Kidney epithelial cell (primary cell): ENCODE measurements at regions not wholly inside any gene's neighbourhood (a gene's known extent, or its start where the extent isn't known, plus 50 kb on each side); places are given as distances from the start of the nearest gene placed in this dataset.

ENCODE experiments used
- DNase-seq: peaks from one replicate; pipeline ENCODE4 v3.0.0-alpha.2; 2010; ENCODE audit warnings: low read depth
- H3K27me3 ChIP-seq: 2 replicates; pipeline ENCODE4 v1.6.0; 2011; ENCODE audit warnings: low read length; ENCODE audit not compliant: control insufficient read depth, insufficient read depth
- H3K36me3 ChIP-seq: 2 replicates; pipeline ENCODE4 v1.5.1; 2011; ENCODE audit warnings: low read length; ENCODE audit not compliant: control insufficient read depth, insufficient read depth
- H3K4me3 ChIP-seq: 2 replicates; pipeline ENCODE4 v1.5.1; 2011; ENCODE audit warnings: low read depth, mild to moderate bottlenecking, control low read depth, low read length
- TF ChIP-seq, protein P1 (sequence below): IDR thresholded peaks from 2 replicates; pipeline ENCODE4 v1.5.1; 2011; ENCODE audit warnings: mild to moderate bottlenecking, moderate library complexity, low read length, control low read depth, inconsistent platforms; ENCODE audit not compliant: insufficient read depth, poor library complexity, severe bottlenecking

DNA sequence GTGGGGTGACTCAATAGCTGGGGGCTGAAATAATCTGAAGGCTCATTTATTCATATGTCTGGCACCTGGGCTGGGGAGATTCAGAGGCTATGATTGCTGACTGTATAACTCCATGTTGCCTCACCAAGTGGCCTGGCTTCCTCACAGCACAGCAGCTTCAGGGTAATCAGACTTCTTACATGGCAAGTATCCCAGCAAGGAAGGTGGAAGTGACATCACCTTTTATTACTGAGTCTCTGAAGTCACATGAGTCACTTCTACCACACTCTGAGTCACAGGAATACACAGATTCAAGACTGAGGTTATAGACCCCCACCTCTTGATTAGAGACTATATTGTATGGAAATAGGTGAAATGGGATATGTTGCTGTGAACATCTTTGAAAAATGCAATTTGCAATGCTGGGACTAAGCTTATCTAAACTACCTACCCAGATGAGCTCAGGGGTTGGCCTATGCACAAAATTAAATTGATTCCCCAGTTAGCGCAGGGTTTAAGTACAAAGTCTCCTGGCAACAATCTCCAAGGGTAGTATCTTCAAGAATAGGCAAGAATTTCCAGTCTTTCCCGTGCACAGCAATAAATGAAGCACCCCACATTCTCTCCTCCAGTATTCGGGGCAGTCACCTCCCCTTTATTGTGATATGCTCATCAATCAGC lies 553.1 kb downstream of the LRRC70 start:
- Histone ChIP-seq H3K27me3 (no peaks in the 10 kb centered on the region), H3K4me3 (no peak overlapping the region), H3K36me3 (no peaks in the 10 kb centered on the region)
- TF ChIP-seq, protein P1, sequence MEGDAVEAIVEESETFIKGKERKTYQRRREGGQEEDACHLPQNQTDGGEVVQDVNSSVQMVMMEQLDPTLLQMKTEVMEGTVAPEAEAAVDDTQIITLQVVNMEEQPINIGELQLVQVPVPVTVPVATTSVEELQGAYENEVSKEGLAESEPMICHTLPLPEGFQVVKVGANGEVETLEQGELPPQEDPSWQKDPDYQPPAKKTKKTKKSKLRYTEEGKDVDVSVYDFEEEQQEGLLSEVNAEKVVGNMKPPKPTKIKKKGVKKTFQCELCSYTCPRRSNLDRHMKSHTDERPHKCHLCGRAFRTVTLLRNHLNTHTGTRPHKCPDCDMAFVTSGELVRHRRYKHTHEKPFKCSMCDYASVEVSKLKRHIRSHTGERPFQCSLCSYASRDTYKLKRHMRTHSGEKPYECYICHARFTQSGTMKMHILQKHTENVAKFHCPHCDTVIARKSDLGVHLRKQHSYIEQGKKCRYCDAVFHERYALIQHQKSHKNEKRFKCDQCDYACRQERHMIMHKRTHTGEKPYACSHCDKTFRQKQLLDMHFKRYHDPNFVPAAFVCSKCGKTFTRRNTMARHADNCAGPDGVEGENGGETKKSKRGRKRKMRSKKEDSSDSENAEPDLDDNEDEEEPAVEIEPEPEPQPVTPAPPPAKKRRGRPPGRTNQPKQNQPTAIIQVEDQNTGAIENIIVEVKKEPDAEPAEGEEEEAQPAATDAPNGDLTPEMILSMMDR, result no peak
- DNase-seq, result peak; percentile 89

DNA sequence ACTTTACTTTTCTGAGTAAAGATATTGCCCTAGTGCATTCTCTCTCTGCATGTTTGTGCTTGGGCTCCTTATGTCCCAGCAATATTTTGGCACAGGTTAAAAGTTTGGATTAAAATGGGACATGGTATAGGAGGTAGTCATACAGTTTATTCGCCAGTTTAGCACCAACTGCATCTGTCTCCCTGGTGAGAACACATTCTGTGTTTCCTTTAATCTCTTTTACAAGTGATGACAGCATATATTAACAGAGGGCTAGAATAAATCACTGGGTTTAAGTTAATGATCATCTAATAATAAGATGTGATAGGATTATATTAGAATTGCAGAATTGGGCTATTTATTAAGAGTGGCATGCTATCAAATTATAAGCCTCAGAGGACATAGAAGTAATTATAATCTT lies 550.1 kb downstream of the LRRC70 start:
- Histone ChIP-seq H3K4me3 (no peak overlapping the region), H3K27me3 (no peaks in the 10 kb centered on the region), H3K36me3 (no peaks in the 10 kb centered on the region)
- no peak for DNase-seq
- TF ChIP-seq, protein P1, result no peak

DNA sequence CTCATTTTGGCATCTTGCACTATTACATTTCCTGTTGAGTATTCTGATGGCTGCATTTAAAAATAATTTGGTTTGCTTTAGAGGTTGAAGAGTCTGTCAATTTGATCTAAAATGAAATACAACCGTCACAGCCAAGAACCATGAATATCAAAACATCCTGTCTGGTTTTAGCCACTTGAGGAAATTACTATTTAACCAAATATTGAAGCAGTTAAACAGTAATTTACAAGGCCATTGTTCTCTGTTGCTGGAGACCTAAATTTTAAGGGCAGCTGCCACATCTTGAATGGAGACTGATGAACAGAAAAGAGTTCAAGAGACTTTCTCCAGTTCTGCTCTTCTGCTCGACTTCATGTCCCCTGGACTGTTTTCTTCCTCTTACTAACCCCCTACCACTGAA lies 549.4 kb downstream of the LRRC70 start:
- no peak overlapping the region for H3K4me3 ChIP-seq
- DNase-seq, result no peak
- no peaks in the 10 kb centered on the region for H3K27me3 ChIP-seq
- TF ChIP-seq, protein P1, result no peak
- no peaks in the 10 kb centered on the region for H3K36me3 ChIP-seq

DNA sequence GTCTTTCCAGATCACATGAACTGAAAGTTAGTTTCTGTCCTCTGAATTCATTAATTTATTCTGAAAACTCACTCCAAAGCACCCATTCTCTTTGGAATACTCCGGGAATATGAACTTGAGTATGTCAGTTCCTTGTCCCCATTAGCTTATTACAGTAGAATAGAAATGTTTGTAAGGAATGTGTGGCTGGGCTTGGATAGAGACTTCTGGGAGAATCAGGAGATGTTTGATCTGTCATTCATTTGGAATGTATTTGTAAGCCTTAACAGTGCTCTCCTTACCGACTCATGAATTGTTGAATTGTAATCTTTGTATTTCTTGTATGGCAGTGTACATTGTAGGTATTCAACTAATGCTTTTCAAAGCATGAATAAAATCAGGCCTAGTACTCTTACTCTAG lies 548.4 kb downstream of the LRRC70 start:
- no peaks in the 10 kb centered on the region for H3K36me3 ChIP-seq
- TF ChIP-seq, protein P1, result no peak
- no peaks in the 10 kb centered on the region for H3K27me3 ChIP-seq
- DNase-seq, result peak; percentile 58
- no peak overlapping the region for H3K4me3 ChIP-seq

DNA sequence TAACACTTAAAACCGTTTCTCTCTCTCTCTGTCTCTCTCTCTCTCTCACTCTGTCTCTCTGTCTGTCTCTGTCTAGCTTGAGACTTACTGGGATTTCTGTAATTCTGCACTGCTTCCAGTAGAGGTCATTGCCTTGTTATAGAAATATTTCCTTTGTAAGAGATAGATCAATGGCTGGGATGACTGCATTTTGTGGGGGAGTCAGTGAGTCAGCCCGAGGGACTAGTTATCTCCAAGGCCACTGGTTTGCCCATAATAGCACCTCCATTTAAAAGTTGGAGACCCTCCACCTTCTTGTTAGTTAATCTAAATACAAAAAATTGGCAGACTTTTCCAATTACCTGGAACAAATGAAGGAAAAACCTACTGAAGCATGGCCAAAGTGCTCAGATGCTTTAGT lies 547.2 kb downstream of the LRRC70 start:
- Histone ChIP-seq H3K4me3 (no peak overlapping the region), H3K36me3 (no peaks in the 10 kb centered on the region), H3K27me3 (no peaks in the 10 kb centered on the region)
- TF ChIP-seq, protein P1, result peak; percentile 65
- no peak for DNase-seq

DNA sequence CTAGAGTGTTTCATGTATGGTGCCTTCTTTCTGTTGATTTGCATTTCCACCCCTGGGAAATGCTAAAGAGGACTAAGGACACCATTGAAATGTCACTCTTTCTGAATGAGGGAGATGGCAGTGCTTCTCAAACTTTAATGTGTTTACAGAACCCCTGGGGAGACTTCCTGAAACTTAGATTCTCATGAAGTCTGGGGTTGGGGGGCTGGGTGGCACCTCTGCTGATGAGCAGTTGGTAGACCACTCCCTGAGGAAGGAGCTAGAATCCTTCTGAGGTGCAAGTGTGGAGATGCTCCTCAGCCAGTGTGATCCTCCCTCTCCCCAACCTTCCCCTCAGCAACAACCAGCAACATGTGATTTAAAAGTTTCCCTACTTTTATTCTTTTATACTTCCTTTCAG lies 546.8 kb downstream of the LRRC70 start:
- TF ChIP-seq, protein P1, result no peak
- no peaks in the 10 kb centered on the region for H3K27me3 ChIP-seq
- no peak for DNase-seq
- H3K36me3 ChIP-seq, result no peaks in the 10 kb centered on the region
- no peak overlapping the region for H3K4me3 ChIP-seq
